Liver (tissue), 3 donors: ENCODE measurements at regions not wholly inside any gene's neighbourhood (a gene's known extent, or its start where the extent isn't known, plus 50 kb on each side); places are given as distances from the start of the nearest gene placed in this dataset.
"Not testable (repeated sequence)": the region's sequence is repeated elsewhere in the genome, so short reads cannot be mapped to it uniquely, and the experiment has no call there.

ENCODE experiments used
- EGR1 ChIP-seq, 2 donors: IDR thresholded peaks; 2 replicates each; pipeline ENCODE4 v1.6.1; 2016 to 2018; ENCODE audit warnings: antibody characterized with exemption in 2 of 2, low read depth in 2 of 2
- FOXA2 ChIP-seq: IDR thresholded peaks from 2 replicates; pipeline ENCODE4 v1.6.1; 2016; ENCODE audit warnings: antibody characterized with exemption
- HNF4G ChIP-seq: IDR thresholded peaks from 2 replicates; pipeline ENCODE4 v1.6.1; 2016; ENCODE audit warnings: antibody characterized with exemption
- JUND ChIP-seq, 2 donors: IDR thresholded peaks; 2 replicates each; pipeline ENCODE4 v1.6.1; 2016; ENCODE audit warnings: antibody characterized with exemption in 2 of 2
- RAD21 ChIP-seq, 2 donors: IDR thresholded peaks; 2 replicates each; pipeline ENCODE4 v1.6.1; 2016; ENCODE audit warnings: antibody characterized with exemption in 2 of 2, mild to moderate bottlenecking in 2 of 2
- SP1 ChIP-seq: IDR thresholded peaks from 2 replicates; pipeline ENCODE4 v1.6.1; 2018; ENCODE audit warnings: antibody characterized with exemption, mild to moderate bottlenecking
- TAF1 ChIP-seq: conservative IDR thresholded peaks from 2 replicates; pipeline ENCODE4 v1.6.1; 2016; ENCODE audit warnings: antibody characterized with exemption, mild to moderate bottlenecking
- YY1 ChIP-seq: IDR thresholded peaks from 2 replicates; pipeline ENCODE4 v1.6.1; 2016; ENCODE audit warnings: antibody characterized with exemption, mild to moderate bottlenecking
- TF ChIP-seq, protein P1 (sequence below): fragments of 150-350 bp; IDR thresholded peaks from 2 replicates; pipeline ENCODE4 v1.5.1; 2017; ENCODE audit warnings: improper control_type of control experiment, low read depth, low read length; ENCODE audit not compliant: missing input control
- TF ChIP-seq, protein P2 (sequence below): IDR thresholded peaks from 2 replicates; pipeline ENCODE4 v1.6.1; 2016; ENCODE audit warnings: antibody characterized with exemption
- TF ChIP-seq, protein P3 (sequence below): IDR thresholded peaks from 2 replicates; pipeline ENCODE4 v1.6.1; 2016; ENCODE audit warnings: antibody characterized with exemption, mild to moderate bottlenecking
- TF ChIP-seq, protein P4 (sequence below): IDR thresholded peaks from 2 replicates; pipeline ENCODE4 v1.6.1; 2016; ENCODE audit warnings: antibody characterized with exemption
- TF ChIP-seq, protein P5 (sequence below): IDR thresholded peaks from 2 replicates; pipeline ENCODE4 v1.6.1; 2016; ENCODE audit warnings: antibody characterized with exemption
- donor health status: healthy.
- donor health status: healthy.

DNA sequence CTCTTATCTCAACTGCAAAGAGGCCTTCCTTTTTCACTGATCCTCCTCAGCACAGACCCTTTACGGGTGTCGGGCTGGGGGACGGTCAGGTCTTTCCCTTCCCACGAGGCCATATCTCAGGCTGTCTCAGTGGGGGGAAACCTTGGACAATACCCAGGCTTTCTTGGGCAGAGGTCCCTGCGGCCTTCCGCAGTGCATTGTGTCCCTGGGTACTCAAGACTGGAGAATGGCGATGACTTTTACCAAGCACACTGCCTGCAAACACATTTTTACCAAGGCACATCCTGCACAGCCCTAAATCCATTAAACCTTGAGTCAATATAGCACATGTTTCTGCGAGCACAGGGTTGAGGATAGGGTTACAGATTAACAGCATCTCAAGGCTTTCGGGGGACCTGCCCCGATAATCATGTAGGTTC, 117.8 kb downstream of the GOSR1 start:
- TF ChIP-seq, protein P1, sequence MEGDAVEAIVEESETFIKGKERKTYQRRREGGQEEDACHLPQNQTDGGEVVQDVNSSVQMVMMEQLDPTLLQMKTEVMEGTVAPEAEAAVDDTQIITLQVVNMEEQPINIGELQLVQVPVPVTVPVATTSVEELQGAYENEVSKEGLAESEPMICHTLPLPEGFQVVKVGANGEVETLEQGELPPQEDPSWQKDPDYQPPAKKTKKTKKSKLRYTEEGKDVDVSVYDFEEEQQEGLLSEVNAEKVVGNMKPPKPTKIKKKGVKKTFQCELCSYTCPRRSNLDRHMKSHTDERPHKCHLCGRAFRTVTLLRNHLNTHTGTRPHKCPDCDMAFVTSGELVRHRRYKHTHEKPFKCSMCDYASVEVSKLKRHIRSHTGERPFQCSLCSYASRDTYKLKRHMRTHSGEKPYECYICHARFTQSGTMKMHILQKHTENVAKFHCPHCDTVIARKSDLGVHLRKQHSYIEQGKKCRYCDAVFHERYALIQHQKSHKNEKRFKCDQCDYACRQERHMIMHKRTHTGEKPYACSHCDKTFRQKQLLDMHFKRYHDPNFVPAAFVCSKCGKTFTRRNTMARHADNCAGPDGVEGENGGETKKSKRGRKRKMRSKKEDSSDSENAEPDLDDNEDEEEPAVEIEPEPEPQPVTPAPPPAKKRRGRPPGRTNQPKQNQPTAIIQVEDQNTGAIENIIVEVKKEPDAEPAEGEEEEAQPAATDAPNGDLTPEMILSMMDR, result not testable (repeated sequence)
- TF ChIP-seq EGR1 (IDR thresholded peaks at IDR 0.05; ENCODE audit: low read depth in 2 of 2); TAF1; YY1; SP1; JUND (IDR thresholded peaks at IDR 0.05); RAD21 (IDR thresholded peaks at IDR 0.05); HNF4G; FOXA2: not testable (repeated sequence)
- TF ChIP-seq, protein P2, sequence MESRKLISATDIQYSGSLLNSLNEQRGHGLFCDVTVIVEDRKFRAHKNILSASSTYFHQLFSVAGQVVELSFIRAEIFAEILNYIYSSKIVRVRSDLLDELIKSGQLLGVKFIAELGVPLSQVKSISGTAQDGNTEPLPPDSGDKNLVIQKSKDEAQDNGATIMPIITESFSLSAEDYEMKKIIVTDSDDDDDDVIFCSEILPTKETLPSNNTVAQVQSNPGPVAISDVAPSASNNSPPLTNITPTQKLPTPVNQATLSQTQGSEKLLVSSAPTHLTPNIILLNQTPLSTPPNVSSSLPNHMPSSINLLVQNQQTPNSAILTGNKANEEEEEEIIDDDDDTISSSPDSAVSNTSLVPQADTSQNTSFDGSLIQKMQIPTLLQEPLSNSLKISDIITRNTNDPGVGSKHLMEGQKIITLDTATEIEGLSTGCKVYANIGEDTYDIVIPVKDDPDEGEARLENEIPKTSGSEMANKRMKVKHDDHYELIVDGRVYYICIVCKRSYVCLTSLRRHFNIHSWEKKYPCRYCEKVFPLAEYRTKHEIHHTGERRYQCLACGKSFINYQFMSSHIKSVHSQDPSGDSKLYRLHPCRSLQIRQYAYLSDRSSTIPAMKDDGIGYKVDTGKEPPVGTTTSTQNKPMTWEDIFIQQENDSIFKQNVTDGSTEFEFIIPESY, result not testable (repeated sequence)
- TF ChIP-seq, protein P3, sequence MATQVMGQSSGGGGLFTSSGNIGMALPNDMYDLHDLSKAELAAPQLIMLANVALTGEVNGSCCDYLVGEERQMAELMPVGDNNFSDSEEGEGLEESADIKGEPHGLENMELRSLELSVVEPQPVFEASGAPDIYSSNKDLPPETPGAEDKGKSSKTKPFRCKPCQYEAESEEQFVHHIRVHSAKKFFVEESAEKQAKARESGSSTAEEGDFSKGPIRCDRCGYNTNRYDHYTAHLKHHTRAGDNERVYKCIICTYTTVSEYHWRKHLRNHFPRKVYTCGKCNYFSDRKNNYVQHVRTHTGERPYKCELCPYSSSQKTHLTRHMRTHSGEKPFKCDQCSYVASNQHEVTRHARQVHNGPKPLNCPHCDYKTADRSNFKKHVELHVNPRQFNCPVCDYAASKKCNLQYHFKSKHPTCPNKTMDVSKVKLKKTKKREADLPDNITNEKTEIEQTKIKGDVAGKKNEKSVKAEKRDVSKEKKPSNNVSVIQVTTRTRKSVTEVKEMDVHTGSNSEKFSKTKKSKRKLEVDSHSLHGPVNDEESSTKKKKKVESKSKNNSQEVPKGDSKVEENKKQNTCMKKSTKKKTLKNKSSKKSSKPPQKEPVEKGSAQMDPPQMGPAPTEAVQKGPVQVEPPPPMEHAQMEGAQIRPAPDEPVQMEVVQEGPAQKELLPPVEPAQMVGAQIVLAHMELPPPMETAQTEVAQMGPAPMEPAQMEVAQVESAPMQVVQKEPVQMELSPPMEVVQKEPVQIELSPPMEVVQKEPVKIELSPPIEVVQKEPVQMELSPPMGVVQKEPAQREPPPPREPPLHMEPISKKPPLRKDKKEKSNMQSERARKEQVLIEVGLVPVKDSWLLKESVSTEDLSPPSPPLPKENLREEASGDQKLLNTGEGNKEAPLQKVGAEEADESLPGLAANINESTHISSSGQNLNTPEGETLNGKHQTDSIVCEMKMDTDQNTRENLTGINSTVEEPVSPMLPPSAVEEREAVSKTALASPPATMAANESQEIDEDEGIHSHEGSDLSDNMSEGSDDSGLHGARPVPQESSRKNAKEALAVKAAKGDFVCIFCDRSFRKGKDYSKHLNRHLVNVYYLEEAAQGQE, result not testable (repeated sequence)
- TF ChIP-seq, protein P4, sequence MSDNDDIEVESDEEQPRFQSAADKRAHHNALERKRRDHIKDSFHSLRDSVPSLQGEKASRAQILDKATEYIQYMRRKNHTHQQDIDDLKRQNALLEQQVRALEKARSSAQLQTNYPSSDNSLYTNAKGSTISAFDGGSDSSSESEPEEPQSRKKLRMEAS, result not testable (repeated sequence)
- TF ChIP-seq, protein P5, sequence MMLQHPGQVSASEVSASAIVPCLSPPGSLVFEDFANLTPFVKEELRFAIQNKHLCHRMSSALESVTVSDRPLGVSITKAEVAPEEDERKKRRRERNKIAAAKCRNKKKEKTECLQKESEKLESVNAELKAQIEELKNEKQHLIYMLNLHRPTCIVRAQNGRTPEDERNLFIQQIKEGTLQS, result not testable (repeated sequence)
